OCI-LY7 (cell line): ENCODE measurements at regions not wholly inside any gene's neighbourhood (a gene's known extent, or its start where the extent isn't known, plus 50 kb on each side); places are given as distances from the start of the nearest gene placed in this dataset.

Experiments
- BruUV-seq: library from RNA; stranded (reverse); fragments of 400-500 nt; replicated peaks from 2 replicates; lab custom pipeline; 2021; lab: Mats Ljungman, UMichigan
- CTCF ChIA-PET: fragments of 300-600 bp; sonication (Branson Sonifier 250); formaldehyde crosslinking; loops from one replicate; lab custom pipeline; 2022; ENCODE audit warnings: antibody characterized with exemption; ENCODE audit not compliant: unreplicated experiment; lab: Charles Lee
- POLR2A ChIA-PET: fragments of 300-600 bp; sonication (Branson Sonifier 250); formaldehyde crosslinking; loops from one replicate; lab custom pipeline; 2022; ENCODE audit warnings: antibody characterized with exemption; lab: Charles Lee
- DNase-seq: peaks from one replicate; pipeline ENCODE4 v3.0.0-alpha.2; 2015; ENCODE audit warnings: low spot score
- H2AFZ ChIP-seq: fragments of 200-600 bp; sonication (generic), shearing (Covaris generic); 2 replicates; pipeline ENCODE4 v1.6.1; 2014; ENCODE audit warnings: mild to moderate bottlenecking, antibody characterized with exemption, low read length, moderate library complexity
- H3K27ac ChIP-seq: fragments of 200-600 bp; sonication (generic); 2 replicates; pipeline ENCODE4 v1.5.1; 2014; ENCODE audit warnings: mixed run types, low read depth, mild to moderate bottlenecking, moderate library complexity, low read length, inconsistent platforms; ENCODE audit not compliant: poor library complexity, severe bottlenecking
- H3K36me3 ChIP-seq: fragments of 200-600 bp; sonication (generic); 2 replicates; pipeline ENCODE4 v1.6.1; 2014; ENCODE audit warnings: mild to moderate bottlenecking, antibody characterized with exemption, low read length, moderate library complexity, mixed read lengths; ENCODE audit not compliant: insufficient read depth
- H3K4me1 ChIP-seq: fragments of 200-600 bp; sonication (generic); 2 replicates; pipeline ENCODE4 v1.5.1; 2014; ENCODE audit warnings: mild to moderate bottlenecking, low read length; ENCODE audit not compliant: insufficient read depth, poor library complexity, severe bottlenecking
- H3K4me2 ChIP-seq: fragments of 200-600 bp; sonication (generic); 2 replicates; pipeline ENCODE4 v1.6.1; 2014; ENCODE audit warnings: mild to moderate bottlenecking, low read length
- H3K4me3 ChIP-seq: fragments of 200-600 bp; sonication (generic); 2 replicates; pipeline ENCODE4 v1.5.1; 2014; ENCODE audit warnings: mild to moderate bottlenecking, low read depth, low read length; ENCODE audit not compliant: poor library complexity, severe bottlenecking
- H3K79me2 ChIP-seq: fragments of 200-600 bp; sonication (generic); 2 replicates; pipeline ENCODE4 v1.6.1; 2016; ENCODE audit warnings: low read depth, mild to moderate bottlenecking, low read length, moderate library complexity, mixed read lengths; ENCODE audit not compliant: insufficient read depth
- H3K9me2 ChIP-seq: fragments of 200-600 bp; sonication (generic); 2 replicates; pipeline ENCODE4 v1.6.1; 2016; ENCODE audit warnings: mild to moderate bottlenecking, low read length, mixed read lengths; ENCODE audit not compliant: insufficient read depth
- H3K9me3 ChIP-seq: fragments of 200-600 bp; sonication (generic); 2 replicates; pipeline ENCODE4 v1.6.1; 2014; ENCODE audit warnings: mild to moderate bottlenecking, mixed run types, low read length, mixed read lengths
- H4K20me1 ChIP-seq: fragments of 200-600 bp; sonication (generic); 2 replicates; pipeline ENCODE4 v1.6.1; 2014; ENCODE audit warnings: mild to moderate bottlenecking, antibody characterized with exemption, low read length, moderate library complexity, mixed read lengths; ENCODE audit not compliant: insufficient read depth
- EZH2phosphoT487 ChIP-seq: fragments of 200-600 bp; sonication (generic); IDR thresholded peaks from 2 replicates; pipeline ENCODE4 v1.6.1; 2018; ENCODE audit warnings: low read depth, borderline replicate concordance, mild to moderate bottlenecking, mixed run types, antibody characterized with exemption, low read length, moderate library complexity, mixed read lengths
- intact Hi-C: fragments of 100-400 bp; cut with micrococcal nuclease; formaldehyde crosslinking; loops from one replicate; pipeline ENCODE4 v1.10.0; 2022; ENCODE audit not compliant: unreplicated experiment
- TF ChIP-seq, protein P1 (sequence below): fragments of 200-600 bp; sonication (generic); conservative IDR thresholded peaks from 2 replicates; pipeline ENCODE4 v1.5.1; 2014; ENCODE audit warnings: mild to moderate bottlenecking, antibody characterized with exemption, low read length, moderate library complexity, mixed read lengths

GRCh38 chr7:108722561-108722960 is 152.9 kb downstream of the DNAJB9 start:
- no peak overlapping the region for H3K4me3 ChIP-seq
- BruUV-seq, result no TSS peak
- H3K36me3 ChIP-seq, result no peaks in the 10 kb centered on the region
- CTCF ChIA-PET, result no interaction called here
- H3K4me1 ChIP-seq, result no peaks in the 10 kb centered on the region
- H3K4me2 ChIP-seq, result no peak overlapping the region
- H3K9me2 ChIP-seq, result no peaks in the 10 kb centered on the region
- H3K9me3 ChIP-seq, result no peaks in the 10 kb centered on the region
- no peak overlapping the region for H3K27ac ChIP-seq
- TF ChIP-seq, protein P1, sequence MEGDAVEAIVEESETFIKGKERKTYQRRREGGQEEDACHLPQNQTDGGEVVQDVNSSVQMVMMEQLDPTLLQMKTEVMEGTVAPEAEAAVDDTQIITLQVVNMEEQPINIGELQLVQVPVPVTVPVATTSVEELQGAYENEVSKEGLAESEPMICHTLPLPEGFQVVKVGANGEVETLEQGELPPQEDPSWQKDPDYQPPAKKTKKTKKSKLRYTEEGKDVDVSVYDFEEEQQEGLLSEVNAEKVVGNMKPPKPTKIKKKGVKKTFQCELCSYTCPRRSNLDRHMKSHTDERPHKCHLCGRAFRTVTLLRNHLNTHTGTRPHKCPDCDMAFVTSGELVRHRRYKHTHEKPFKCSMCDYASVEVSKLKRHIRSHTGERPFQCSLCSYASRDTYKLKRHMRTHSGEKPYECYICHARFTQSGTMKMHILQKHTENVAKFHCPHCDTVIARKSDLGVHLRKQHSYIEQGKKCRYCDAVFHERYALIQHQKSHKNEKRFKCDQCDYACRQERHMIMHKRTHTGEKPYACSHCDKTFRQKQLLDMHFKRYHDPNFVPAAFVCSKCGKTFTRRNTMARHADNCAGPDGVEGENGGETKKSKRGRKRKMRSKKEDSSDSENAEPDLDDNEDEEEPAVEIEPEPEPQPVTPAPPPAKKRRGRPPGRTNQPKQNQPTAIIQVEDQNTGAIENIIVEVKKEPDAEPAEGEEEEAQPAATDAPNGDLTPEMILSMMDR, result no peak
- TF ChIP-seq EZH2phosphoT487, result no peak
- intact Hi-C loops, result no loop called here
- H2AFZ ChIP-seq, result no peak overlapping the region
- no peak for DNase-seq
- no peaks in the 10 kb centered on the region for H4K20me1 ChIP-seq
- POLR2A ChIA-PET, result interaction anchor here (0.7 to 1.1 kb wide), 3 partner anchors 18 to 24 kb away, joined by 3 to 5 read pairs (median 3); no protein-coding TSS in a partner anchor
- no peaks in the 10 kb centered on the region for H3K79me2 ChIP-seq

DNA sequence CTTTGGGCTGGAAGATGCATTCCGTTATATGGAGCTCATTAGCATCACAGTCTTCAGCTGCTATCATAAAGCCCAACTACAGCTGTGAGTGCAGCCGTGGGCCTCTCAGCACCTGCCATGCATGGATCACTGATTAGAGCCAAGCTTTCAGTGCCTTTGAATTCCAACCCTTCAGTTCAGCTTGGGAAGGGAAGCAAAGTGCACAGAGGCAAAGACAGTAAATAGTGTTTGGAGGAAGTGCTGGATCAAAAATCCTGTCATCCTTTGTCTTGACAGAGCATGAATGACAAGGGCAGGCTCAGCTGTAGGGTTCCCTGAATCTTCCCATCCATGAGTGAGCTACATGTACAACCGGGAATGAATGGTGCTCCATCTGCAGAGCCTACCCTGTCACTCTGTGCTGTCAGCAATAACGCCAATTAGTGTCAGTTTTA is 153.7 kb downstream of the DNAJB9 start:
- ChIA-PET POLR2A (interaction anchor here (0.5 to 1.1 kb wide), 2 partner anchors 19 to 499 kb away, joined by 3 read pairs; no protein-coding TSS in a partner anchor), CTCF (no interaction called here)
- no TSS peak for BruUV-seq

More for the DNA sequence above, 153.7 kb downstream of the DNAJB9 start:
- H3K4me1 ChIP-seq, result no peaks in the 10 kb centered on the region
- no peak overlapping the region for H3K27ac ChIP-seq
- H3K9me2 ChIP-seq, result no peaks in the 10 kb centered on the region
- no peaks in the 10 kb centered on the region for H3K9me3 ChIP-seq
- DNase-seq, result no peak
- no peaks in the 10 kb centered on the region for H4K20me1 ChIP-seq
- H3K36me3 ChIP-seq, result no peaks in the 10 kb centered on the region
- H2AFZ ChIP-seq, result no peak overlapping the region
- H3K4me2 ChIP-seq, result no peak overlapping the region
- TF ChIP-seq EZH2phosphoT487, result no peak
- TF ChIP-seq, protein P1, result no peak
- H3K4me3 ChIP-seq, result no peak overlapping the region
- no peaks in the 10 kb centered on the region for H3K79me2 ChIP-seq
- intact Hi-C loops, result no loop called here
